B cell (primary cell): ENCODE measurements at regions not wholly inside any gene's neighbourhood (a gene's known extent, or its start where the extent isn't known, plus 50 kb on each side); places are given as distances from the start of the nearest gene placed in this dataset.

Source experiments
- CTCF ChIP-seq: fragments of 200-600 bp; IDR thresholded peaks from one replicate; pipeline ENCODE4 v1.8.0; 2022; ENCODE audit warnings: antibody characterized with exemption, mild to moderate bottlenecking
- EZH2 ChIP-seq: IDR thresholded peaks from 2 replicates; pipeline ENCODE4 v1.6.1; 2012; ENCODE audit warnings: borderline replicate concordance, low read depth, mild to moderate bottlenecking, moderate library complexity, low read length; ENCODE audit not compliant: insufficient read depth, poor library complexity, severe bottlenecking

GRCh38 chr4:167838686-167839085 lies 253.7 kb upstream of the ANXA10 start:
- TF ChIP-seq CTCF, result no peak
- no peak for TF ChIP-seq EZH2
